Tibial artery (tissue), 4 donors: ENCODE measurements at regions not wholly inside any gene's neighbourhood (a gene's known extent, or its start where the extent isn't known, plus 50 kb on each side); places are given as distances from the start of the nearest gene placed in this dataset.

ENCODE experiments used
- DNase-seq, 2 donors: peaks; one replicate each; pipeline ENCODE4 v3.0.0-alpha.2; 2019
- H3K27ac ChIP-seq, 2 donors: fragments of 200-600 bp; sonication (generic) in 1 of 2; 1 replicate in 1 of 2; 2 replicates in 1 of 2; pipeline ENCODE4 v1.5.1; 2018 to 2019; ENCODE audit warnings: mild to moderate bottlenecking in 1 of 2
- H3K27me3 ChIP-seq, 2 donors: fragments of 200-600 bp; sonication (generic) in 1 of 2; one replicate each; pipeline versions ENCODE4 v1.5.1 to v1.6.0; 2016 to 2019
- H3K36me3 ChIP-seq, 3 donors: fragments of 200-600 bp; sonication (generic) in 2 of 3; one replicate each; pipeline ENCODE4 v1.5.1; 2016 to 2019; ENCODE audit warnings: mild to moderate bottlenecking in 2 of 3
- H3K4me1 ChIP-seq, 4 donors: fragments of 200-600 bp; sonication (generic) in 2 of 4; 1 replicate in 3 of 4; 2 replicates in 1 of 4; pipeline ENCODE4 v1.5.1; 2016 to 2019
- H3K4me3 ChIP-seq, 2 donors: fragments of 200-600 bp; sonication (generic) in 1 of 2; 1 replicate in 1 of 2; 2 replicates in 1 of 2; pipeline ENCODE4 v1.5.1; 2018 to 2019; ENCODE audit warnings: mild to moderate bottlenecking in 2 of 2
- H3K9me3 ChIP-seq, 3 donors: fragments of 200-600 bp; sonication (generic) in 1 of 3; one replicate each; pipeline ENCODE4 v1.5.1; 2016 to 2019
- intact Hi-C: fragments of 100-400 bp; cut with DNase I; formaldehyde crosslinking; loops from one replicate; pipeline ENCODE4 v1.15.0; 2023; ENCODE audit warnings: low total_unique reads
- TF ChIP-seq, protein P1 (sequence below), 2 experiments: fragments of 200-600 bp in 1 of 2; fragments of 450-650 bp in 1 of 2; IDR thresholded peaks; one replicate each; pipeline ENCODE4 v1.5.1; 2017 to 2019; ENCODE audit warnings: antibody characterized with exemption in 2 of 2, mild to moderate bottlenecking in 1 of 2, moderate library complexity in 1 of 2

DNA sequence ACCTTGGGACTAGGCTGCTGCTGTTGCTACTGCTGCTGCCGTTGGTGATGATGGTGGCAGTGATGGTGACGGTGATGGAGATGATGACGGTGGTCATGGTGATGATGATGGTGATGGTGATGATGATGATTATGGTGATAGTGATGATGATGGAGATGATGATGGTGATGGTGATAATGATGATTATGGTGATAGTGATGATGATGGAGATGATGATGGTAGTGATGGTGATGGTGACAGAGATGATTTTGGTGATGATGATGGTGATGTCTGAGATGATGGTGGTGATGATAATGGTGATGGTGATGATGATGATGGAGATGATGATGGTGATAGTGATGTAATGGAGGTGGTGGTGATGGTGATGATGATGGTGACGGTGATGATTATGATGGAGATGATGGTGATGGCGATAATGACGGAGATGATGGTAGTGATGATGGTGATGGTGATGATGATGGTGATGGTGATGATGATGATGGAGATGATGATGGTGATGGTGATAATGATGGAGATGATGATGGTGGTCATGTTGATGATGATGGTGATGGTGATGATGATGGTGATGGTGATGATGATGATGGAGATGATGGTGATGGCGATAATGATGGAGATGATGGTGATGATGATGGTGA, 156.8 kb upstream of the PWP1 start:
- Histone ChIP-seq H3K36me3 (no peaks in the 10 kb centered on the region), H3K4me3 (no peak overlapping the region), H3K27ac (no peak overlapping the region), H3K9me3 (peaks cover 0 to 10% (median 0%) of the 10 kb centered on the region in 3 donors), H3K27me3 (no peaks in the 10 kb centered on the region), H3K4me1 (no peaks in the 10 kb centered on the region)
- DNase-seq, result no peak
- intact Hi-C loops, result no loop called here
- TF ChIP-seq, protein P1, sequence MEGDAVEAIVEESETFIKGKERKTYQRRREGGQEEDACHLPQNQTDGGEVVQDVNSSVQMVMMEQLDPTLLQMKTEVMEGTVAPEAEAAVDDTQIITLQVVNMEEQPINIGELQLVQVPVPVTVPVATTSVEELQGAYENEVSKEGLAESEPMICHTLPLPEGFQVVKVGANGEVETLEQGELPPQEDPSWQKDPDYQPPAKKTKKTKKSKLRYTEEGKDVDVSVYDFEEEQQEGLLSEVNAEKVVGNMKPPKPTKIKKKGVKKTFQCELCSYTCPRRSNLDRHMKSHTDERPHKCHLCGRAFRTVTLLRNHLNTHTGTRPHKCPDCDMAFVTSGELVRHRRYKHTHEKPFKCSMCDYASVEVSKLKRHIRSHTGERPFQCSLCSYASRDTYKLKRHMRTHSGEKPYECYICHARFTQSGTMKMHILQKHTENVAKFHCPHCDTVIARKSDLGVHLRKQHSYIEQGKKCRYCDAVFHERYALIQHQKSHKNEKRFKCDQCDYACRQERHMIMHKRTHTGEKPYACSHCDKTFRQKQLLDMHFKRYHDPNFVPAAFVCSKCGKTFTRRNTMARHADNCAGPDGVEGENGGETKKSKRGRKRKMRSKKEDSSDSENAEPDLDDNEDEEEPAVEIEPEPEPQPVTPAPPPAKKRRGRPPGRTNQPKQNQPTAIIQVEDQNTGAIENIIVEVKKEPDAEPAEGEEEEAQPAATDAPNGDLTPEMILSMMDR (IDR thresholded peaks at IDR 0.05), result no peak

DNA sequence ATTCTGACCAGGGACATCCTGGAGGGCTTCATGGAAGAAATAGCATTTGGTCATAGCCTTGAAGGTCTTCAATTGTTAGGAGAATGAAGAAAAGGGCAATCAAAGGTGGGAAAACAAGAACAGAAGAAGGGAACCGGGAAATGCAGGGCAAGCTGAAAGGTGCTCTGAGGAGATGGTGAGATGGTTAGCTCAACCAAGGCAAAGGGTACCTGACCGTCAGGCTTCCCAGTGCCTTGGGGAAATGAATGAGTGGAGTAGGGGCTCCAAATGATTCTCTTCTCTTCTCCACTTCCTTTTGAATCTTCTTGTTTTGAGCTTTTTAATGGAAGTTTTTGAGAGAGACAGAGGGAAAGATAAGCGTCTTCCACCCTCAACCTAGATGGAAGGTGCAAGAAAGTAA, 155.6 kb upstream of the PWP1 start:
- TF ChIP-seq, protein P1 (IDR thresholded peaks at IDR 0.05), result no peak
- Histone ChIP-seq H3K27ac (no peak overlapping the region), H3K9me3 (peaks cover 0 to 10% (median 0%) of the 10 kb centered on the region in 3 donors), H3K36me3 (no peaks in the 10 kb centered on the region), H3K4me1 (no peaks in the 10 kb centered on the region), H3K4me3 (no peak overlapping the region), H3K27me3 (no peaks in the 10 kb centered on the region)
- DNase-seq, result no peak
- intact Hi-C loops, result no loop called here

DNA sequence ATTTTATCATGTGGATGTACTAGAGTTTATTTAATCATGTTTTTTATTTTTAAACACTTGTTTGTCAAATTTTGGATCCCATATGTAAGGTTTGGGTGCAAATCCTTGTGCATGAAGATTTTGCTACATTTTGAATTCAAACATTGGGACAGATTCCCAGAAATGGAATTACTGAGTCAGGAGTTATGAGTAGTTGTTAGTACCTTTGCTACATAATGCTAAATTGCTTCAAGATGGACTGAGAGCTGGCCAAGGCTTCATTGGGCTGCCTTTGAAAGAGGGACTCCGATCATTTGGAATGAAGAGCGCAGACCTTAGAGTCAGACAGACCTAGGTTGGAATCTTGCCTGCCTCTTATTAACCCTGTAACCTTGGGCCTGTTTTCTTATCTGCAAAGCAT, 154.9 kb upstream of the PWP1 start:
- intact Hi-C loops, result no loop called here
- DNase-seq, result no peak
- H3K9me3 ChIP-seq, result peaks cover 0 to 10% (median 0%) of the 10 kb centered on the region in 3 donors
- H3K36me3 ChIP-seq, result no peaks in the 10 kb centered on the region
- no peaks in the 10 kb centered on the region for H3K4me1 ChIP-seq
- no peak overlapping the region for H3K4me3 ChIP-seq
- TF ChIP-seq, protein P1 (IDR thresholded peaks at IDR 0.05), result no peak
- no peak overlapping the region for H3K27ac ChIP-seq
- H3K27me3 ChIP-seq, result no peaks in the 10 kb centered on the region

DNA sequence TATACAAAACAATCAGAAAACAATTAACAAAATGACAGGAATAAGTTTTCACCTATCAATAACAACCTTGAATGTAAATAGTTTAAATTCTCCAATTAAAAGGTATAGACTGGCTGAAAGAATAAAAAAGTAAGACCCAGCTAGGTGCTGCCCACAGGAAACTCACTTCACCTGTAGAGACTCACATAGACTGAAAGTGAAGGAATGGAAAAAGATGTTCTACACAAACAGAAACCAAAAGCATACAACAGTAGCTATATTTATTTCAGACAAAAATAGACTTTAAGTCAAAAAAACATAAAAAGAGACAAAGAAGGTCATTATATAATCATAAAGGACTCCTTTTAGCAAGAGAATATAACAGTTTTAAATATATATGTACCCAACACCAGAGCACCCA, 152.4 kb upstream of the PWP1 start:
- H3K4me1 ChIP-seq, result no peaks in the 10 kb centered on the region
- H3K27me3 ChIP-seq, result no peaks in the 10 kb centered on the region
- intact Hi-C loops, result no loop called here
- H3K4me3 ChIP-seq, result no peak overlapping the region
- no peak for DNase-seq
- H3K9me3 ChIP-seq, result peaks cover 0 to 10% (median 0%) of the 10 kb centered on the region in 3 donors
- TF ChIP-seq, protein P1 (IDR thresholded peaks at IDR 0.05), result no peak
- H3K36me3 ChIP-seq, result no peaks in the 10 kb centered on the region
- H3K27ac ChIP-seq, result no peak overlapping the region

- H3K4me3 ChIP-seq, result no peak overlapping the region
- intact Hi-C loops, result no loop called here
- H3K27me3 ChIP-seq, result no peaks in the 10 kb centered on the region
- DNase-seq, result no peak
- H3K9me3 ChIP-seq, result peaks cover 0 to 10% (median 4%) of the 10 kb centered on the region in 3 donors
- H3K4me1 ChIP-seq, result no peaks in the 10 kb centered on the region
- TF ChIP-seq, protein P1 (IDR thresholded peaks at IDR 0.05), result no peak
- H3K36me3 ChIP-seq, result no peaks in the 10 kb centered on the region
- no peak overlapping the region for H3K27ac ChIP-seq
These were observed 149.0 kb upstream of the PWP1 start for GRCh38 chr12:107536613-107537012.
